H1 (cell line): ENCODE measurements at regions not wholly inside any gene's neighbourhood (a gene's known extent, or its start where the extent isn't known, plus 50 kb on each side); places are given as distances from the start of the nearest gene placed in this dataset.

ENCODE experiments used
- CBX8 ChIP-seq: fragments of 300-800, 300-1000 bp; sonication (generic); IDR thresholded peaks from 2 replicates; pipeline ENCODE4 v1.7.1; 2016; ENCODE audit warnings: low read depth, low read length, borderline replicate concordance
- TF ChIP-seq, protein P1 (sequence below): fragments of 300-600 bp; sonication (generic); IDR thresholded peaks from 2 replicates; pipeline ENCODE4 v1.7.1; 2012; ENCODE audit warnings: low read length, moderate library complexity, mild to moderate bottlenecking, inconsistent platforms; ENCODE audit not compliant: insufficient replicate concordance

DNA sequence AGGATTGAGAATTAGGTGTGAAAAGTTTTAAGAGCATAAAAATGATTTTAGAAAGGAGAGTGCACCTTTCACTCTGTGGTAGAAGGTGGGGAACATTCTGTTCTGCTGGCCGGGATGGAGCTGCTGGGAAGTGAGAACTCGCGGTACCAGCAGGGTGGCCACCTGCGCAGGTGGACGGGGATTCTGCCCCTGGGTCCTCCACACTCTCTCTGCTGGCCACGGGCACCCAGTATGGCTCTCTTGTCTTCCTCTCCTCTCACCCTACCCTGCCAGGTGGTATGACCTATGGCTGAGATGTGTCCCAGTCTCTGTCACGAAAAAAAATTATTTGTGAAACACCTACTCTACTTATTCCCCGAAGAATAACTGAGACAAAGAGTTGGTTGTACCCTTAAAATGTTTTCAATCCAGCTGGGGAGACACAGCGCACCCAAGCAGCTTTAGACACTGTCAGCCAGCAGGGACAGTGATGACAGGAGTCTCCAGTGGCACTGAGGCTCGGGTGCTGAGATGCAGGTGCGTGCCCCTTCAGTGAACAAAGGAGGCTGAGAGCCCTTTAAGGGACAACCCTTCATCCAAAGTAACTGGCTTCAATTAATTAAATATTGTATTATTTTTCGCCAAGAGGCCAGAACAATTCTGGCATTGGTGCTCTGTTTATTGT lies 195.4 kb downstream of the TBXT start (continued):
- TF ChIP-seq, protein P1, sequence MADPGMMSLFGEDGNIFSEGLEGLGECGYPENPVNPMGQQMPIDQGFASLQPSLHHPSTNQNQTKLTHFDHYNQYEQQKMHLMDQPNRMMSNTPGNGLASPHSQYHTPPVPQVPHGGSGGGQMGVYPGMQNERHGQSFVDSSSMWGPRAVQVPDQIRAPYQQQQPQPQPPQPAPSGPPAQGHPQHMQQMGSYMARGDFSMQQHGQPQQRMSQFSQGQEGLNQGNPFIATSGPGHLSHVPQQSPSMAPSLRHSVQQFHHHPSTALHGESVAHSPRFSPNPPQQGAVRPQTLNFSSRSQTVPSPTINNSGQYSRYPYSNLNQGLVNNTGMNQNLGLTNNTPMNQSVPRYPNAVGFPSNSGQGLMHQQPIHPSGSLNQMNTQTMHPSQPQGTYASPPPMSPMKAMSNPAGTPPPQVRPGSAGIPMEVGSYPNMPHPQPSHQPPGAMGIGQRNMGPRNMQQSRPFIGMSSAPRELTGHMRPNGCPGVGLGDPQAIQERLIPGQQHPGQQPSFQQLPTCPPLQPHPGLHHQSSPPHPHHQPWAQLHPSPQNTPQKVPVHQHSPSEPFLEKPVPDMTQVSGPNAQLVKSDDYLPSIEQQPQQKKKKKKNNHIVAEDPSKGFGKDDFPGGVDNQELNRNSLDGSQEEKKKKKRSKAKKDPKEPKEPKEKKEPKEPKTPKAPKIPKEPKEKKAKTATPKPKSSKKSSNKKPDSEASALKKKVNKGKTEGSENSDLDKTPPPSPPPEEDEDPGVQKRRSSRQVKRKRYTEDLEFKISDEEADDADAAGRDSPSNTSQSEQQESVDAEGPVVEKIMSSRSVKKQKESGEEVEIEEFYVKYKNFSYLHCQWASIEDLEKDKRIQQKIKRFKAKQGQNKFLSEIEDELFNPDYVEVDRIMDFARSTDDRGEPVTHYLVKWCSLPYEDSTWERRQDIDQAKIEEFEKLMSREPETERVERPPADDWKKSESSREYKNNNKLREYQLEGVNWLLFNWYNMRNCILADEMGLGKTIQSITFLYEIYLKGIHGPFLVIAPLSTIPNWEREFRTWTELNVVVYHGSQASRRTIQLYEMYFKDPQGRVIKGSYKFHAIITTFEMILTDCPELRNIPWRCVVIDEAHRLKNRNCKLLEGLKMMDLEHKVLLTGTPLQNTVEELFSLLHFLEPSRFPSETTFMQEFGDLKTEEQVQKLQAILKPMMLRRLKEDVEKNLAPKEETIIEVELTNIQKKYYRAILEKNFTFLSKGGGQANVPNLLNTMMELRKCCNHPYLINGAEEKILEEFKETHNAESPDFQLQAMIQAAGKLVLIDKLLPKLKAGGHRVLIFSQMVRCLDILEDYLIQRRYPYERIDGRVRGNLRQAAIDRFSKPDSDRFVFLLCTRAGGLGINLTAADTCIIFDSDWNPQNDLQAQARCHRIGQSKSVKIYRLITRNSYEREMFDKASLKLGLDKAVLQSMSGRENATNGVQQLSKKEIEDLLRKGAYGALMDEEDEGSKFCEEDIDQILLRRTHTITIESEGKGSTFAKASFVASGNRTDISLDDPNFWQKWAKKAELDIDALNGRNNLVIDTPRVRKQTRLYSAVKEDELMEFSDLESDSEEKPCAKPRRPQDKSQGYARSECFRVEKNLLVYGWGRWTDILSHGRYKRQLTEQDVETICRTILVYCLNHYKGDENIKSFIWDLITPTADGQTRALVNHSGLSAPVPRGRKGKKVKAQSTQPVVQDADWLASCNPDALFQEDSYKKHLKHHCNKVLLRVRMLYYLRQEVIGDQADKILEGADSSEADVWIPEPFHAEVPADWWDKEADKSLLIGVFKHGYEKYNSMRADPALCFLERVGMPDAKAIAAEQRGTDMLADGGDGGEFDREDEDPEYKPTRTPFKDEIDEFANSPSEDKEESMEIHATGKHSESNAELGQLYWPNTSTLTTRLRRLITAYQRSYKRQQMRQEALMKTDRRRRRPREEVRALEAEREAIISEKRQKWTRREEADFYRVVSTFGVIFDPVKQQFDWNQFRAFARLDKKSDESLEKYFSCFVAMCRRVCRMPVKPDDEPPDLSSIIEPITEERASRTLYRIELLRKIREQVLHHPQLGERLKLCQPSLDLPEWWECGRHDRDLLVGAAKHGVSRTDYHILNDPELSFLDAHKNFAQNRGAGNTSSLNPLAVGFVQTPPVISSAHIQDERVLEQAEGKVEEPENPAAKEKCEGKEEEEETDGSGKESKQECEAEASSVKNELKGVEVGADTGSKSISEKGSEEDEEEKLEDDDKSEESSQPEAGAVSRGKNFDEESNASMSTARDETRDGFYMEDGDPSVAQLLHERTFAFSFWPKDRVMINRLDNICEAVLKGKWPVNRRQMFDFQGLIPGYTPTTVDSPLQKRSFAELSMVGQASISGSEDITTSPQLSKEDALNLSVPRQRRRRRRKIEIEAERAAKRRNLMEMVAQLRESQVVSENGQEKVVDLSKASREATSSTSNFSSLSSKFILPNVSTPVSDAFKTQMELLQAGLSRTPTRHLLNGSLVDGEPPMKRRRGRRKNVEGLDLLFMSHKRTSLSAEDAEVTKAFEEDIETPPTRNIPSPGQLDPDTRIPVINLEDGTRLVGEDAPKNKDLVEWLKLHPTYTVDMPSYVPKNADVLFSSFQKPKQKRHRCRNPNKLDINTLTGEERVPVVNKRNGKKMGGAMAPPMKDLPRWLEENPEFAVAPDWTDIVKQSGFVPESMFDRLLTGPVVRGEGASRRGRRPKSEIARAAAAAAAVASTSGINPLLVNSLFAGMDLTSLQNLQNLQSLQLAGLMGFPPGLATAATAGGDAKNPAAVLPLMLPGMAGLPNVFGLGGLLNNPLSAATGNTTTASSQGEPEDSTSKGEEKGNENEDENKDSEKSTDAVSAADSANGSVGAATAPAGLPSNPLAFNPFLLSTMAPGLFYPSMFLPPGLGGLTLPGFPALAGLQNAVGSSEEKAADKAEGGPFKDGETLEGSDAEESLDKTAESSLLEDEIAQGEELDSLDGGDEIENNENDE = no peak
- no peak for TF ChIP-seq CBX8
